ENCODE measurements at regions not wholly inside any gene's neighbourhood (a gene's known extent, or its start where the extent isn't known, plus 50 kb on each side); places are given as distances from the start of the nearest gene placed in this dataset.

DNA sequence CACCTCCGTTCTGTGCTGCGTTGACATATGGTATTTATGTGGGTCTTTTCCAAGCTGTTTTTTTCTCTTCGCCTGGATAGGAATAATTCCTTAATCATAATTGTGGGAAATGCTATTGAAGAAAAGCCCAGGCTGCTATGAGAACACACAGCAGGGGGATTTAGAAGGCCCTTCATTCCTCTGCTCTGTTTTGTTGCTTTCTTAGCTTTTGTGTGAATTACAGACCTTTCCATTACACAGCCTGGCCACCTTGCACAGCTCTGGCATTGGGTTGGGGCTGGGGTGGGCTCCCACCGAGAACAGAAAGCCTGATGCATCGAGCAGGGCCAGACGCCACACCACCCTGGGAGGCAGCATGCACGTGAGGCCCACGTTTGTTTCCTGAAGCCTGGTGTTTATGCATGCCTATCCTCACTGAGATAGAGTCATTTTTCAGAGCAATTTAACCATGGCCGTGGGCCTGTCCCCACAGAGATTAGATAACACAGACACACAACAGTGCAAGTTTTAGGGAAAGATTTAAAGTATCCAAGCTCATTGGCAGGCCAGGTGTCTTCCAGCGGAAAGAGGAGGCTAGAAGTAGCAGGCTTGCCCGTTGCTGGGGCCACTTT is 287.6 kb upstream of the PWP1 start:
- Histone ChIP-seq H3K36me3 (ENCODE audit: control insufficient read depth, insufficient read depth, low read length) (no peaks in the 10 kb centered on the region), H3K27me3 (ENCODE audit: control insufficient read depth in 2 of 2, insufficient read depth in 2 of 2, low read length in 2 of 2) (peaks cover 0 to 8% of the 10 kb centered on the region in 2 experiments; a peak in 2 of 5 replicates), H3K4me2 (ENCODE audit: insufficient read depth, low read length) (no peak overlapping the region), H3K4me3 (no peak overlapping the region), H3K27ac (ENCODE audit: extremely low read depth, low read depth, low read length) (no peak overlapping the region), H3K9me3 (replicated peaks; ENCODE audit: control insufficient read depth, insufficient read depth, low read depth, low read length) (no peaks in the 10 kb centered on the region), H4K20me1 (replicated peaks; ENCODE audit: control insufficient read depth, insufficient read depth, low read length) (peaks cover 3% of the 10 kb centered on the region; the same call in 1 of the 2 replicates), H2AFZ (ENCODE audit: low read depth, low read length) (no peak overlapping the region), H3K9ac (ENCODE audit: insufficient read depth in 1 of 2, low read depth in 2 of 2, low read length in 2 of 2) (no peak overlapping the region), H3K4me1 (replicated peaks in 1 of 2; ENCODE audit: control insufficient read depth in 2 of 2, insufficient read depth in 2 of 2, low read length in 2 of 2) (no peaks in the 10 kb centered on the region), H3K9me1 (ENCODE audit: control insufficient read depth, insufficient read depth, low read length) (no peaks in the 10 kb centered on the region), H3K79me2 (ENCODE audit: control insufficient read depth, insufficient read depth, low read length) (no peaks in the 10 kb centered on the region)
- no TSS peak for BruUV-seq (replicated peaks)
- TF ChIP-seq SMAD2 (IDR thresholded peaks at IDR 0.05; ENCODE audit: low read depth, low read length): no peak
- no peak for TF ChIP-seq ZNF12 (CRISPR knock-in tag; IDR thresholded peaks at IDR 0.05)
- peak; percentile 28; the same call in 1 of the 2 replicates for TF ChIP-seq CBFA2T3 (IDR thresholded peaks at IDR 0.05)
- TF ChIP-seq PPARD (CRISPR knock-in tag; IDR thresholded peaks at IDR 0.05): no peak
- TF ChIP-seq BRCA1 (IDR thresholded peaks at IDR 0.05): no peak
- TF ChIP-seq BRCA1 (CRISPR knock-in tag; IDR thresholded peaks at IDR 0.05): no peak
- no peak for TF ChIP-seq CBX5 (IDR thresholded peaks at IDR 0.05; ENCODE audit: borderline replicate concordance, low read depth)
- intact Hi-C loops (cut with micrococcal nuclease) (no loop called here), in situ Hi-C loops (cut with MboI) (no loop called here)
- ATAC-seq (no peak), FAIRE-seq (no peak), DNase-seq (ENCODE audit: extremely low read depth in 1 of 4, low spot score in 3 of 4) (no peak)
- CTCF ChIA-PET (ENCODE audit: low intra/inter-chr PET ratio): no interaction called here
- 0% methylated on average over 11 of the region's 11 CpGs for WGBS (ENCODE audit: insufficient coverage, low coverage, missing lambda C conversion rate)
- POLR2A ChIA-PET: interaction anchor here (0.8 kb wide), 1 partner anchor 205 kb away, joined by 3 read pairs; no protein-coding TSS in a partner anchor

- FAIRE-seq (no peak), ATAC-seq (no peak), DNase-seq (ENCODE audit: extremely low read depth in 1 of 4, low spot score in 3 of 4) (no peak)
- Histone ChIP-seq H3K4me3 (no peak overlapping the region), H3K4me1 (replicated peaks in 1 of 2; ENCODE audit: control insufficient read depth in 2 of 2, insufficient read depth in 2 of 2, low read length in 2 of 2) (no peaks in the 10 kb centered on the region), H3K27ac (ENCODE audit: extremely low read depth, low read depth, low read length) (no peak overlapping the region), H4K20me1 (replicated peaks; ENCODE audit: control insufficient read depth, insufficient read depth, low read length) (peaks cover 3% of the 10 kb centered on the region; the same call in 1 of the 2 replicates), H3K27me3 (ENCODE audit: control insufficient read depth in 2 of 2, insufficient read depth in 2 of 2, low read length in 2 of 2) (peaks cover 0 to 8% of the 10 kb centered on the region in 2 experiments; a peak in 2 of 5 replicates), H3K9me1 (ENCODE audit: control insufficient read depth, insufficient read depth, low read length) (no peaks in the 10 kb centered on the region), H2AFZ (ENCODE audit: low read depth, low read length) (no peak overlapping the region), H3K9me3 (replicated peaks; ENCODE audit: control insufficient read depth, insufficient read depth, low read depth, low read length) (no peaks in the 10 kb centered on the region), H3K36me3 (ENCODE audit: control insufficient read depth, insufficient read depth, low read length) (no peaks in the 10 kb centered on the region), H3K4me2 (ENCODE audit: insufficient read depth, low read length) (no peak overlapping the region), H3K9ac (ENCODE audit: insufficient read depth in 1 of 2, low read depth in 2 of 2, low read length in 2 of 2) (no peak overlapping the region), H3K79me2 (ENCODE audit: control insufficient read depth, insufficient read depth, low read length) (no peaks in the 10 kb centered on the region)
- CTCF ChIA-PET (ENCODE audit: low intra/inter-chr PET ratio): no interaction called here
- WGBS (ENCODE audit: insufficient coverage, low coverage, missing lambda C conversion rate): 0% methylated on average over 5 of the region's 5 CpGs
- in situ Hi-C loops (cut with MboI) (no loop called here), intact Hi-C loops (cut with micrococcal nuclease) (no loop called here)
- BruUV-seq (replicated peaks): no TSS peak
- POLR2A ChIA-PET: no interaction called here
- TF ChIP-seq CHD1 (IDR thresholded peaks at IDR 0.05; ENCODE audit: low read length) (no peak), SMARCA5 (IDR thresholded peaks at IDR 0.05) (no peak), RB1 (IDR thresholded peaks at IDR 0.05; ENCODE audit: low read depth) (no peak), ATF1 (CRISPR knock-in tag; IDR thresholded peaks at IDR 0.05) (no peak), ATF1 (tag; IDR thresholded peaks at IDR 0.05) (no peak), RCOR1 (IDR thresholded peaks at IDR 0.05; ENCODE audit: borderline replicate concordance in 1 of 2, low read depth in 2 of 2, low read length in 2 of 2) (no peak), STAT5B (CRISPR knock-in tag; IDR thresholded peaks at IDR 0.05) (no peak), NCOA1 (IDR thresholded peaks at IDR 0.05; ENCODE audit: low read depth) (no peak), TRIM25 (IDR thresholded peaks at IDR 0.05; ENCODE audit: borderline replicate concordance) (no peak), KLF1 (tag; IDR thresholded peaks at IDR 0.05) (no peak), HSF4 (CRISPR knock-in tag; IDR thresholded peaks at IDR 0.05; ENCODE audit: borderline replicate concordance) (no peak)
Measured at GRCh38 chr12:107399046-107399445, 286.6 kb upstream of the PWP1 start.
